ENCODE measurements at regions not wholly inside any gene's neighbourhood (a gene's known extent, or its start where the extent isn't known, plus 50 kb on each side); places are given as distances from the start of the nearest gene placed in this dataset.
"Not testable (repeated sequence)": the region's sequence is repeated elsewhere in the genome, so short reads cannot be mapped to it uniquely, and the experiment has no call there.

- peak; percentile 66 for TF ChIP-seq CTCF (IDR thresholded peaks at IDR 0.05)
- no peaks in the 10 kb centered on the region for H3K27me3 ChIP-seq (ENCODE audit: control insufficient read depth in 2 of 2, insufficient read depth in 2 of 2, low read length in 2 of 2)
- WGBS (ENCODE audit: insufficient coverage), result 64% methylated on average over 15 of the region's 15 CpGs
- no peak overlapping the region for H3K27ac ChIP-seq (ENCODE audit: low read depth in 1 of 2, low read length in 2 of 2)
- no peak overlapping the region for H2AFZ ChIP-seq (ENCODE audit: insufficient read depth, low read depth, low read length, poor library complexity, severe bottlenecking)
- no peaks in the 10 kb centered on the region for H3K4me1 Mint-ChIP-seq
- peaks cover 0 to 2% of the 10 kb centered on the region in 2 donors for H3K9me3 ChIP-seq (replicated peaks in 1 of 2; ENCODE audit: control insufficient read depth in 1 of 2, insufficient read depth in 1 of 2, low read length in 2 of 2)
- H3K27me3 Mint-ChIP-seq (ENCODE audit: low read depth in 3 of 3), result peaks cover 0 to 5% (median 5%) of the 10 kb centered on the region in 3 donors
- peak in 2 of 3 donors; percentile 2 to 11 for DNase-seq
- no peaks in the 10 kb centered on the region for H4K20me1 ChIP-seq (ENCODE audit: insufficient read depth, low read length)
- H3K27ac Mint-ChIP-seq, result no peak overlapping the region
- no peaks in the 10 kb centered on the region for H3K36me3 ChIP-seq (replicated peaks in 1 of 2; ENCODE audit: control insufficient read depth in 1 of 2, insufficient read depth in 2 of 2, low read length in 2 of 2)
- no peak overlapping the region for H3K4me3 Mint-ChIP-seq
- no peak overlapping the region for H3K4me3 ChIP-seq (replicated peaks in 1 of 3; ENCODE audit: low read depth in 2 of 3, low read length in 3 of 3)
- H3K4me1 ChIP-seq (ENCODE audit: control insufficient read depth in 1 of 2, insufficient read depth in 2 of 2, low read length in 2 of 2), result no peaks in the 10 kb centered on the region
- H3K36me3 Mint-ChIP-seq, result no peaks in the 10 kb centered on the region
- no peak overlapping the region for H3K9ac ChIP-seq (ENCODE audit: insufficient read depth, low read length, poor library complexity, severe bottlenecking)
- H3K79me2 ChIP-seq (ENCODE audit: insufficient read depth, low read length), result no peaks in the 10 kb centered on the region
- peaks cover 0 to 15% (median 6%) of the 10 kb centered on the region in 7 donors for H3K9me3 Mint-ChIP-seq
- intact Hi-C loops (cut with micrococcal nuclease), result loop anchor here in 1 of 2 donors (5.0 kb wide), 1 partner anchor 336 kb away; no protein-coding TSS in a partner anchor
- no peak overlapping the region for H3K4me2 ChIP-seq (replicated peaks; ENCODE audit: extremely low read depth, low read length, poor library complexity, severe bottlenecking)
Observed at GRCh38 chr17:16873174-16874035, 98.5 kb downstream of the TNFRSF13B start.

GRCh38 chr17:16872351-16873173 lies 99.4 kb downstream of the TNFRSF13B start:
- H3K4me2 ChIP-seq (replicated peaks; ENCODE audit: extremely low read depth, low read length, poor library complexity, severe bottlenecking), result no peak overlapping the region
- H3K4me1 Mint-ChIP-seq, result no peaks in the 10 kb centered on the region
- H3K36me3 Mint-ChIP-seq, result no peaks in the 10 kb centered on the region
- no peak overlapping the region for H3K4me3 Mint-ChIP-seq
- peaks cover 0 to 2% of the 10 kb centered on the region in 2 donors for H3K9me3 ChIP-seq (replicated peaks in 1 of 2; ENCODE audit: control insufficient read depth in 1 of 2, insufficient read depth in 1 of 2, low read length in 2 of 2)
- H3K9ac ChIP-seq (ENCODE audit: insufficient read depth, low read length, poor library complexity, severe bottlenecking), result no peak overlapping the region
- no peak for DNase-seq
- no peak overlapping the region for H2AFZ ChIP-seq (ENCODE audit: insufficient read depth, low read depth, low read length, poor library complexity, severe bottlenecking)
- peaks cover 0 to 10% (median 3%) of the 10 kb centered on the region in 7 donors for H3K9me3 Mint-ChIP-seq
- H4K20me1 ChIP-seq (ENCODE audit: insufficient read depth, low read length), result no peaks in the 10 kb centered on the region
- no peak for TF ChIP-seq CTCF (IDR thresholded peaks at IDR 0.05)
- H3K36me3 ChIP-seq (replicated peaks in 1 of 2; ENCODE audit: control insufficient read depth in 1 of 2, insufficient read depth in 2 of 2, low read length in 2 of 2), result no peaks in the 10 kb centered on the region
- no peaks in the 10 kb centered on the region for H3K4me1 ChIP-seq (ENCODE audit: control insufficient read depth in 1 of 2, insufficient read depth in 2 of 2, low read length in 2 of 2)
- intact Hi-C loops (cut with micrococcal nuclease), result loop anchor here in 1 of 2 donors (5.0 kb wide), 1 partner anchor 335 kb away; no protein-coding TSS in a partner anchor
- H3K4me3 ChIP-seq (replicated peaks in 1 of 3; ENCODE audit: low read depth in 2 of 3, low read length in 3 of 3), result no peak overlapping the region
- peaks cover 0 to 5% (median 5%) of the 10 kb centered on the region in 3 donors for H3K27me3 Mint-ChIP-seq (ENCODE audit: low read depth in 3 of 3)
- H3K27ac ChIP-seq (ENCODE audit: low read depth in 1 of 2, low read length in 2 of 2), result no peak overlapping the region
- no peaks in the 10 kb centered on the region for H3K79me2 ChIP-seq (ENCODE audit: insufficient read depth, low read length)
- no peaks in the 10 kb centered on the region for H3K27me3 ChIP-seq (ENCODE audit: control insufficient read depth in 2 of 2, insufficient read depth in 2 of 2, low read length in 2 of 2)
- WGBS (ENCODE audit: insufficient coverage), result 86% methylated on average over 11 of the region's 16 CpGs
- H3K27ac Mint-ChIP-seq, result no peak overlapping the region

- not testable (repeated sequence) for H3K27me3 Mint-ChIP-seq (ENCODE audit: low read depth in 3 of 3); H2AFZ ChIP-seq (ENCODE audit: insufficient read depth, low read depth, low read length, poor library complexity, severe bottlenecking); H4K20me1 ChIP-seq (ENCODE audit: insufficient read depth, low read length); H3K79me2 ChIP-seq (ENCODE audit: insufficient read depth, low read length); H3K9me3 Mint-ChIP-seq; H3K4me1 Mint-ChIP-seq; H3K27ac Mint-ChIP-seq; H3K4me1 ChIP-seq (ENCODE audit: control insufficient read depth in 1 of 2, insufficient read depth in 2 of 2, low read length in 2 of 2); H3K27ac ChIP-seq (ENCODE audit: low read depth in 1 of 2, low read length in 2 of 2); H3K36me3 ChIP-seq (replicated peaks in 1 of 2; ENCODE audit: control insufficient read depth in 1 of 2, insufficient read depth in 2 of 2, low read length in 2 of 2); H3K9me3 ChIP-seq (replicated peaks in 1 of 2; ENCODE audit: control insufficient read depth in 1 of 2, insufficient read depth in 1 of 2, low read length in 2 of 2); H3K4me2 ChIP-seq (replicated peaks; ENCODE audit: extremely low read depth, low read length, poor library complexity, severe bottlenecking); H3K27me3 ChIP-seq (ENCODE audit: control insufficient read depth in 2 of 2, insufficient read depth in 2 of 2, low read length in 2 of 2); H3K4me3 Mint-ChIP-seq; H3K4me3 ChIP-seq (replicated peaks in 1 of 3; ENCODE audit: low read depth in 2 of 3, low read length in 3 of 3); DNase-seq; H3K36me3 Mint-ChIP-seq; H3K9ac ChIP-seq (ENCODE audit: insufficient read depth, low read length, poor library complexity, severe bottlenecking)
- intact Hi-C loops (cut with micrococcal nuclease), result loop anchor here in 1 of 2 donors (5.0 kb wide), 1 partner anchor 334 kb away; no protein-coding TSS in a partner anchor
- 89% methylated on average over 10 of the region's 17 CpGs for WGBS (ENCODE audit: insufficient coverage)
Observed at GRCh38 chr17:16871446-16872190, 100.3 kb downstream of the TNFRSF13B start.

Data from CD14-positive monocyte (primary cell).